SJCRH30 (cell line): ENCODE measurements at regions not wholly inside any gene's neighbourhood (a gene's known extent, or its start where the extent isn't known, plus 50 kb on each side); places are given as distances from the start of the nearest gene placed in this dataset.
A peak's percentile ranks its signal among the peaks of the same experiment; 100 is the strongest.

Source experiments
- DNase-seq, 2 experiments: peaks; one replicate each; pipeline ENCODE4 v3.0.0-alpha.2; 2015 to 2020
- H3K27ac ChIP-seq: fragments of 250-450 bp; sonication (Bioruptor Pico); 2 replicates; pipeline ENCODE4 v1.5.1; 2020; ENCODE audit warnings: mild to moderate bottlenecking, moderate library complexity
- H3K27me3 ChIP-seq: fragments of 250-450 bp; sonication (Bioruptor Pico); 2 replicates; pipeline ENCODE4 v1.5.1; 2020; ENCODE audit warnings: mild to moderate bottlenecking, moderate library complexity
- H3K36me3 ChIP-seq: fragments of 250-450 bp; sonication (Bioruptor Pico); 2 replicates; pipeline ENCODE4 v1.5.1; 2020; ENCODE audit warnings: mild to moderate bottlenecking, moderate library complexity
- H3K4me1 ChIP-seq: fragments of 250-450 bp; sonication (Bioruptor Pico); 2 replicates; pipeline ENCODE4 v1.5.1; 2020; ENCODE audit warnings: mild to moderate bottlenecking, moderate library complexity
- H3K4me3 ChIP-seq: fragments of 250-450 bp; sonication (Bioruptor Pico); 2 replicates; pipeline ENCODE4 v1.5.1; 2020; ENCODE audit warnings: mild to moderate bottlenecking, moderate library complexity
- H3K9me3 ChIP-seq: fragments of 250-450 bp; sonication (Bioruptor Pico); replicated peaks from 2 replicates; pipeline ENCODE4 v1.5.1; 2020; ENCODE audit warnings: mild to moderate bottlenecking, moderate library complexity

- H3K9me3 ChIP-seq: no peaks in the 10 kb centered on the region
- DNase-seq: peak; percentile 17 to 41
- peaks cover 7% of the 10 kb centered on the region; the same call in 1 of the 2 replicates for H3K27me3 ChIP-seq
- H3K27ac ChIP-seq: no peak overlapping the region
- no peaks in the 10 kb centered on the region for H3K36me3 ChIP-seq
- no peaks in the 10 kb centered on the region for H3K4me1 ChIP-seq
- H3K4me3 ChIP-seq: no peak overlapping the region
These were observed 201.3 kb upstream of the BTBD3 start for GRCh38 chr20:11716239-11716944.

DNA sequence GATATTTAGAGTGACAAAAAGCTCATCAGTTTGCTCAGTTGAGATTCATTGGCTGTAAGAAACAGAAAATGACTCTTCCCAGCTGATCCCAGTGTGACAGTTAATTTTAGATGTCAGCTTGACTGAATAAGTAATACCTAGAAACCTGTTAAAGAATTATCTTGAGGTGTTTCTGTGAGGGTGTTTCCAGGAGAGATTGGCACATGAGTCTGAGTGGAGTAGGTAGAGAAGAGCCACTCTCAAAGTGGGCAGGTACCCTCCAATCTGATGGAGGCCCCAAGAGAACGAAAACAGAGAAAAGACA is 200.8 kb upstream of the BTBD3 start:
- DNase-seq: no peak
- Histone ChIP-seq H3K4me1 (no peaks in the 10 kb centered on the region), H3K9me3 (no peaks in the 10 kb centered on the region), H3K36me3 (no peaks in the 10 kb centered on the region), H3K4me3 (no peak overlapping the region), H3K27me3 (peaks cover 7% of the 10 kb centered on the region; the same call in 1 of the 2 replicates), H3K27ac (no peak overlapping the region)

GRCh38 chr20:11717562-11717961 is 200.1 kb upstream of the BTBD3 start:
- Histone ChIP-seq H3K4me3 (no peak overlapping the region), H3K9me3 (no peaks in the 10 kb centered on the region), H3K27ac (no peak overlapping the region), H3K36me3 (no peaks in the 10 kb centered on the region), H3K4me1 (no peaks in the 10 kb centered on the region), H3K27me3 (peaks cover 7% of the 10 kb centered on the region; the same call in 1 of the 2 replicates)
- no peak for DNase-seq

DNA sequence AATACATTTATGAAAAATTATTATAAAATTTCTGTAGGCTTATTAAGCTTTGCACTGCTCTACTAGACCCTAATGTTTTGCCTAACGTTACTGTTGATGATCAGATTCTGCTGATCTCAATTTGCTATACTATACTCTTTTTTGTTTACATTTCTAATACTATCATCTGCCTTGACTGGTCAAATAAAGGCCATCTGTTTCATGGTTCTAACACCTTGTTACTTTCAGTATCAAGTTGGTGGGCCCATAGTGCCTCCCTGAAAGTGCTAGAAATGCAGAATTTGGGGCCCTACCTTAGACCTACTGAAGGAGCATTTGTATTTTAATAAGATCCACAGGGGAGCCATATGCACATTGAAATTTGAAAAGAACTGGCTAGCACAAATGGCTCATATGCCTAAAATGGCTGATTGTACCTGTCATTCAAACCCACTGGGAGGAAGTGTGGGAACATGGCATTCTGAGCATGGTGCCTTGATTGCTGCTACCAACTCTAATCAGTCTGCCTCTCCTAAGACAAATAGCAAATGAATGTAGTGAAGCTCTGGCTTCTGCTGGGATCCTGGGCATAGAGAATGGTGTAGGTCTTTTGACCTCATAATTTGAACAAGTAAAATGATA is 199.1 kb upstream of the BTBD3 start:
- no peaks in the 10 kb centered on the region for H3K36me3 ChIP-seq
- peaks cover 7% of the 10 kb centered on the region; the same call in 1 of the 2 replicates for H3K27me3 ChIP-seq
- H3K27ac ChIP-seq: no peak overlapping the region
- no peaks in the 10 kb centered on the region for H3K4me1 ChIP-seq
- no peaks in the 10 kb centered on the region for H3K9me3 ChIP-seq
- no peak for DNase-seq
- no peak overlapping the region for H3K4me3 ChIP-seq

DNA sequence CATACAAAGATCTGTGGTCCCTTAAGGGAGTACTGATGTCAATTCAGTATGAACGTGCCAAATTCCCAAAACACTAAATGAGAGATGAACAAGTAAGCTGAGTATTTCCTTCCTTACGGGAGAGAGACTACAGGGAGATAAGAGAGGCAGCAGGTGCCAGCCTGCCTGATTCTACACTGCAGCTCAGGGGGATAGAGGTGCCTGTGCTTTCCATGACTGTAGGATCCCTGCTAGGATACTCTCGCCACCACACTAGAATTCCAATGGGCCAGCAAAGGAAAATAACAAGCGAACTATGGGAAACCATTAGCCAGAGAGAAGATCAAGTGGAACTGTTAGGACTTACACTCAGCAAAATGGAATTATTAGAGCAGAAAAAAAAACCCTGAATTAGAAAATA is 198.5 kb upstream of the BTBD3 start:
- Histone ChIP-seq H3K36me3 (no peaks in the 10 kb centered on the region), H3K4me3 (no peak overlapping the region), H3K9me3 (no peaks in the 10 kb centered on the region), H3K27me3 (peaks cover 7% of the 10 kb centered on the region; the same call in 1 of the 2 replicates), H3K27ac (no peak overlapping the region), H3K4me1 (no peaks in the 10 kb centered on the region)
- DNase-seq: no peak

DNA sequence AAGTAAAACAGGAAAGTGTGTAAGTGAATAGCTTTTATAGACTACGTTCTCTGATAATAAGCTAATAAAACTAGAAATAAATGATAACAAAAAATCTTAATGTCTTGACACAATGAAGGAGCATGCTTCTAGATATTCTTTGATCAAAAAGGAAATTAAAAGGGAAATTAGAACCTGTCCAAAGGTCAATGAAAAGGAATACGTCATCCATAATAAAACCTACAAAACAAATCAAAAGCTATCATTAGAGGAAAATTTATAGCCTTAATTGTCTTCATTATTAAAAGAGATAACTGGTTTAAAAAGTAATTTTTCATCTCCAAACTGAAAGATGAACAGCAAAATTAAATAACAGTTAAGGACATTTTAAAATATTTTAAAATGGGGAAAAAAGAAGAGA is 196.3 kb upstream of the BTBD3 start:
- no peak for DNase-seq
- Histone ChIP-seq H3K36me3 (no peaks in the 10 kb centered on the region), H3K27ac (no peak overlapping the region)

GRCh38 chr20:11724097-11724496 is 193.6 kb upstream of the BTBD3 start:
- peaks cover 12% of the 10 kb centered on the region for H3K4me1 ChIP-seq
- no peaks in the 10 kb centered on the region for H3K9me3 ChIP-seq
- no peak overlapping the region for H3K27ac ChIP-seq
- no peaks in the 10 kb centered on the region for H3K27me3 ChIP-seq
- H3K4me3 ChIP-seq: no peak overlapping the region
- no peaks in the 10 kb centered on the region for H3K36me3 ChIP-seq
- no peak for DNase-seq

More for the DNA sequence above, 196.3 kb upstream of the BTBD3 start:
- Histone ChIP-seq H3K4me1 (peaks cover 9% of the 10 kb centered on the region), H3K9me3 (no peaks in the 10 kb centered on the region), H3K27me3 (peaks cover 7% of the 10 kb centered on the region; the same call in 1 of the 2 replicates), H3K4me3 (no peak overlapping the region)

- no peaks in the 10 kb centered on the region for H3K9me3 ChIP-seq
- H3K4me3 ChIP-seq: no peak overlapping the region
- peak; percentile 65 to 74 for DNase-seq
- H3K27me3 ChIP-seq: no peaks in the 10 kb centered on the region
- peaks cover 12% of the 10 kb centered on the region for H3K4me1 ChIP-seq
- H3K36me3 ChIP-seq: no peaks in the 10 kb centered on the region
- H3K27ac ChIP-seq: no peak overlapping the region
These were observed 191.7 kb upstream of the BTBD3 start for GRCh38 chr20:11726026-11726425.

DNA sequence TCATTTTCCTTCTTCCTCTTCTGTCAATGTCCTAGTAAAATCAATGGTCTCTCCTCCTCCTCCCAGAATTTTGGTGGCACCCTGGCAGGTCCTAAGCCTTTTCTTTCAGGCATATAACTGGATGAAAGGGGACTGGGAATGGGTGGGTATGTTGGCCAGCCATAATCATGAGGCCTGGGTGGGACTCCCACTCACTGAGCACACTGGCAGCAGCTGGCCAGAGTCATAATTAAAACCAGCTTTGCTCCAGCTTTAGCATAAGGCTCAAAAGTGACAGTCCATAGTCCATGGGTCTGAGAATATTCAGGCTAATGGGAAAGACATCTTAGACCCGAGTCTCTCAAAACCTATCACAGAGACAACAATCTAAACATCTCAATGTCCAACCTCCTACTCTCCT is 190.0 kb upstream of the BTBD3 start:
- no peak for DNase-seq
- Histone ChIP-seq H3K36me3 (no peaks in the 10 kb centered on the region), H3K4me1 (peaks cover 12% of the 10 kb centered on the region), H3K9me3 (no peaks in the 10 kb centered on the region), H3K27me3 (no peaks in the 10 kb centered on the region; the same call in 1 of the 2 replicates), H3K27ac (no peak overlapping the region), H3K4me3 (no peak overlapping the region)

- peaks cover 12% of the 10 kb centered on the region for H3K4me1 ChIP-seq
- no peaks in the 10 kb centered on the region; the same call in 1 of the 2 replicates for H3K27me3 ChIP-seq
- no peak overlapping the region for H3K4me3 ChIP-seq
- no peaks in the 10 kb centered on the region for H3K36me3 ChIP-seq
- no peak overlapping the region for H3K27ac ChIP-seq
- DNase-seq: no peak
- no peaks in the 10 kb centered on the region for H3K9me3 ChIP-seq
These were observed 188.8 kb upstream of the BTBD3 start for GRCh38 chr20:11728937-11729336.

DNA sequence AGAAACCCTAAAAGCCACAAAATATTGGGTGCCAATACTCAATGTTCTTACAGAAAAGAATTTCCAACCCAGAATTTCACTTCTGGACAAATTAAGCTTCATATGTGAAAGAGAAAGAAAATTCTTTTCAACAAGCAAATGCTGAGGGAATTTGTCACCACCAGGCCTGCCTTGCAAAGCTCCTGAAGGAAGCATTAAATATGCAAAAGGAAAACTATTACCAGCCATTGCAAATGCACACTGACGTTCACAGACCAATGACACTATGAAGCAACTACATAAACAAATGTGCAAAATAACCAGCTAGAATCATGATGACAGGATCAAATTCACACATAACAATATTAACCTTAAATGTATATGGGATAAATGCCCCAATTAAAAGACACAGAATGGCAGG is 187.9 kb upstream of the BTBD3 start:
- H3K27me3 ChIP-seq: no peaks in the 10 kb centered on the region; the same call in 1 of the 2 replicates
- H3K9me3 ChIP-seq: no peaks in the 10 kb centered on the region
- no peak overlapping the region for H3K27ac ChIP-seq
- no peaks in the 10 kb centered on the region for H3K36me3 ChIP-seq
- no peak overlapping the region for H3K4me3 ChIP-seq
- H3K4me1 ChIP-seq: peaks cover 12% of the 10 kb centered on the region
- DNase-seq: no peak

GRCh38 chr20:11734431-11734830 is 183.3 kb upstream of the BTBD3 start:
- Histone ChIP-seq H3K9me3 (no peaks in the 10 kb centered on the region), H3K4me3 (no peak overlapping the region), H3K4me1 (no peaks in the 10 kb centered on the region), H3K36me3 (no peaks in the 10 kb centered on the region), H3K27me3 (no peaks in the 10 kb centered on the region; the same call in 1 of the 2 replicates), H3K27ac (no peak overlapping the region)
- no peak for DNase-seq

DNA sequence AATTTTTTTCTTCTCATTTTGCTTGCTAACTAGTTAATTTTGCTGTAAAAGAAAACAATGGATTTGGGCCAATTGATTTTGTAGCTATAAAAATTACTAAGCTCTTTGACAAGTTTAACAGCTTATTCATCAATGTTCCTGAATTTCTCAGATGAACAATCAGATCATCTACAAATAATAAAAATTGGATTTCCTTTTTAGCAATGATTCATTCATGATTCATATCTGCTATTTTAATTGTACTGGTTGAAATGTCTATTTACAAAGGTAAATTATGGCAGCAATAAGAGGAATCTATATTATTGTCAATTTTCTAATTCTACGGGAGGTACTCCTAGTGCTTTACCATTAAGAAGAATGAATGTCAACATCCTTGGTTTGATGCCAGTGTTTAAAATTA is 178.8 kb upstream of the BTBD3 start:
- no peak for DNase-seq
- no peaks in the 10 kb centered on the region for H3K36me3 ChIP-seq
- H3K4me1 ChIP-seq: no peaks in the 10 kb centered on the region
- no peaks in the 10 kb centered on the region for H3K9me3 ChIP-seq
- H3K27me3 ChIP-seq: no peaks in the 10 kb centered on the region; the same call in 1 of the 2 replicates
- no peak overlapping the region for H3K4me3 ChIP-seq
- H3K27ac ChIP-seq: no peak overlapping the region

GRCh38 chr20:11740975-11741374 is 176.7 kb upstream of the BTBD3 start:
- no peaks in the 10 kb centered on the region for H3K4me1 ChIP-seq
- no peak overlapping the region for H3K4me3 ChIP-seq

GRCh38 chr20:11745145-11745544 is 172.5 kb upstream of the BTBD3 start:
- no peaks in the 10 kb centered on the region for H3K36me3 ChIP-seq
- H3K4me3 ChIP-seq: no peak overlapping the region
- no peak for DNase-seq
- H3K27me3 ChIP-seq: no peaks in the 10 kb centered on the region
- no peaks in the 10 kb centered on the region for H3K9me3 ChIP-seq
- no peak overlapping the region for H3K27ac ChIP-seq
- no peaks in the 10 kb centered on the region for H3K4me1 ChIP-seq

More at GRCh38 chr20:11740975-11741374, 176.7 kb upstream of the BTBD3 start:
- Histone ChIP-seq H3K27me3 (no peaks in the 10 kb centered on the region; the same call in 1 of the 2 replicates), H3K27ac (no peak overlapping the region), H3K36me3 (no peaks in the 10 kb centered on the region), H3K9me3 (no peaks in the 10 kb centered on the region)
- DNase-seq: no peak

GRCh38 chr20:11748436-11748835 is 169.3 kb upstream of the BTBD3 start:
- no peaks in the 10 kb centered on the region for H3K36me3 ChIP-seq
- DNase-seq: no peak
- no peak overlapping the region for H3K4me3 ChIP-seq
- no peaks in the 10 kb centered on the region for H3K9me3 ChIP-seq
- no peaks in the 10 kb centered on the region for H3K4me1 ChIP-seq
- no peak overlapping the region for H3K27ac ChIP-seq
- no peaks in the 10 kb centered on the region for H3K27me3 ChIP-seq
